Liver (tissue), 8 donors: ENCODE measurements at regions not wholly inside any gene's neighbourhood (a gene's known extent, or its start where the extent isn't known, plus 50 kb on each side); places are given as distances from the start of the nearest gene placed in this dataset.

Experiments used
- DNase-seq: peaks from one replicate; pipeline ENCODE4 v3.0.0-alpha.2; 2017; ENCODE audit warnings: low spot score
- H3K27ac ChIP-seq, 2 donors: one replicate each; pipeline ENCODE4 v1.7.0; 2013; ENCODE audit warnings: inconsistent platforms in 2 of 2, low read length in 2 of 2, control low read depth in 1 of 2, low read depth in 1 of 2, mild to moderate bottlenecking in 1 of 2
- H3K27me3 ChIP-seq, 4 donors: one replicate each; pipeline versions ENCODE4 v1.6.1 to v1.7.0; 2013; ENCODE audit warnings: low read length in 3 of 4, inconsistent platforms in 1 of 4, mild to moderate bottlenecking in 1 of 4, moderate library complexity in 1 of 4; ENCODE audit not compliant: control insufficient read depth in 4 of 4, insufficient read depth in 4 of 4
- H3K36me3 ChIP-seq, 4 donors: one replicate each; pipeline versions ENCODE4 v1.6.1 to v1.7.0; 2013; ENCODE audit warnings: low read length in 3 of 4, mild to moderate bottlenecking in 3 of 4, low read depth in 1 of 4, moderate library complexity in 1 of 4; ENCODE audit not compliant: control insufficient read depth in 4 of 4, insufficient read depth in 3 of 4
- H3K4me1 ChIP-seq, 4 donors: one replicate each; pipeline versions ENCODE4 v1.6.1 to v1.7.0; 2013; ENCODE audit warnings: low read length in 3 of 4, mild to moderate bottlenecking in 3 of 4, moderate library complexity in 1 of 4; ENCODE audit not compliant: control insufficient read depth in 4 of 4, insufficient read depth in 4 of 4
- H3K4me3 ChIP-seq, 3 donors: one replicate each; pipeline versions ENCODE4 v1.6.1 to v1.7.0; 2013; ENCODE audit warnings: low read length in 3 of 3, control low read depth in 1 of 3, low read depth in 1 of 3, mild to moderate bottlenecking in 1 of 3
- H3K9ac ChIP-seq, 2 donors: one replicate each; pipeline ENCODE4 v1.7.0; 2013; ENCODE audit warnings: low read length in 2 of 2, mild to moderate bottlenecking in 2 of 2, moderate library complexity in 2 of 2, control low read depth in 1 of 2, low read depth in 1 of 2
- H3K9me3 ChIP-seq, 4 donors: one replicate each; pipeline versions ENCODE4 v1.6.1 to v1.7.0; 2013; ENCODE audit warnings: low read length in 3 of 4; ENCODE audit not compliant: control insufficient read depth in 4 of 4
- CTCF ChIP-seq: fragments of 150-350 bp; IDR thresholded peaks from 2 replicates; pipeline ENCODE4 v1.5.1; 2017; ENCODE audit warnings: improper control_type of control experiment, low read depth, low read length; ENCODE audit not compliant: missing input control
- EGR1 ChIP-seq, 2 donors: IDR thresholded peaks; 2 replicates each; pipeline ENCODE4 v1.6.1; 2016 to 2018; ENCODE audit warnings: antibody characterized with exemption in 2 of 2, low read depth in 2 of 2
- FOXA1 ChIP-seq: IDR thresholded peaks from 2 replicates; pipeline ENCODE4 v1.6.1; 2016; ENCODE audit warnings: antibody characterized with exemption
- FOXA2 ChIP-seq: IDR thresholded peaks from 2 replicates; pipeline ENCODE4 v1.6.1; 2016; ENCODE audit warnings: antibody characterized with exemption
- GABPA ChIP-seq, 2 donors: IDR thresholded peaks in 1 of 2; conservative IDR thresholded peaks in 1 of 2; 2 replicates each; pipeline ENCODE4 v1.6.1; 2016; ENCODE audit warnings: antibody characterized with exemption in 2 of 2, mild to moderate bottlenecking in 1 of 2, moderate library complexity in 1 of 2
- HNF4A ChIP-seq, 2 donors: conservative IDR thresholded peaks; 2 replicates each; pipeline ENCODE4 v1.6.1; 2016; ENCODE audit warnings: antibody characterized with exemption in 2 of 2, mild to moderate bottlenecking in 2 of 2
- HNF4G ChIP-seq: IDR thresholded peaks from 2 replicates; pipeline ENCODE4 v1.6.1; 2016; ENCODE audit warnings: antibody characterized with exemption
- JUND ChIP-seq, 2 donors: IDR thresholded peaks; 2 replicates each; pipeline ENCODE4 v1.6.1; 2016; ENCODE audit warnings: antibody characterized with exemption in 2 of 2
- MAX ChIP-seq: IDR thresholded peaks from 2 replicates; pipeline ENCODE4 v1.6.1; 2016; ENCODE audit warnings: antibody characterized with exemption
- NR2F2 ChIP-seq: IDR thresholded peaks from 2 replicates; pipeline ENCODE4 v1.6.1; 2016; ENCODE audit warnings: antibody characterized with exemption
- RAD21 ChIP-seq, 2 donors: IDR thresholded peaks; 2 replicates each; pipeline ENCODE4 v1.6.1; 2016; ENCODE audit warnings: antibody characterized with exemption in 2 of 2, mild to moderate bottlenecking in 2 of 2
- REST ChIP-seq: IDR thresholded peaks from 2 replicates; pipeline ENCODE4 v1.6.1; 2016; ENCODE audit warnings: antibody characterized with exemption, mild to moderate bottlenecking
- RXRA ChIP-seq, 2 donors: IDR thresholded peaks; 2 replicates each; pipeline ENCODE4 v1.6.1; 2017 to 2018; ENCODE audit warnings: antibody characterized with exemption in 2 of 2, mild to moderate bottlenecking in 1 of 2
- SP1 ChIP-seq: IDR thresholded peaks from 2 replicates; pipeline ENCODE4 v1.6.1; 2018; ENCODE audit warnings: antibody characterized with exemption, mild to moderate bottlenecking
- TAF1 ChIP-seq: conservative IDR thresholded peaks from 2 replicates; pipeline ENCODE4 v1.6.1; 2016; ENCODE audit warnings: antibody characterized with exemption, mild to moderate bottlenecking
- YY1 ChIP-seq: IDR thresholded peaks from 2 replicates; pipeline ENCODE4 v1.6.1; 2016; ENCODE audit warnings: antibody characterized with exemption, mild to moderate bottlenecking
- ZBTB33 ChIP-seq: IDR thresholded peaks from 2 replicates; pipeline ENCODE4 v1.6.1; 2016; ENCODE audit warnings: antibody characterized with exemption
- WGBS: extraction: QIAGEN DNeasy Blood & Tissue Kit; methylation state at CpG from one replicate; pipeline ENCODE4 v1.1.7; 2013; 5-methylcytosine and 5-hydroxymethylcytosine counted together
- donor health status: healthy.
- donor health status: healthy.
- donor health status: healthy.
- donor health status: healthy.
- donor health status: healthy.

- no peak overlapping the region for H3K27ac ChIP-seq
- no peak overlapping the region for H3K4me3 ChIP-seq
- H3K9ac ChIP-seq: no peak overlapping the region
- DNase-seq: no peak
- H3K9me3 ChIP-seq: no peaks in the 10 kb centered on the region
- H3K36me3 ChIP-seq: no peaks in the 10 kb centered on the region
- H3K27me3 ChIP-seq: no peaks in the 10 kb centered on the region
- H3K4me1 ChIP-seq: no peaks in the 10 kb centered on the region
- no peak for TF ChIP-seq TAF1
- TF ChIP-seq SP1: no peak
- TF ChIP-seq CTCF: no peak
- TF ChIP-seq HNF4A (conservative IDR thresholded peaks at IDR 0.05): no peak
- no peak for TF ChIP-seq EGR1 (IDR thresholded peaks at IDR 0.05; ENCODE audit: low read depth in 2 of 2)
- no peak for TF ChIP-seq FOXA2
- no peak for TF ChIP-seq MAX
- TF ChIP-seq GABPA (IDR thresholded peaks at IDR 0.05 in 1 of 2, conservative IDR thresholded peaks at IDR 0.05 in 1 of 2): no peak
- no peak for TF ChIP-seq NR2F2
- no peak for TF ChIP-seq FOXA1
- TF ChIP-seq REST: no peak
- no peak for TF ChIP-seq HNF4G
- TF ChIP-seq RAD21 (IDR thresholded peaks at IDR 0.05): no peak
- no peak for TF ChIP-seq RXRA (IDR thresholded peaks at IDR 0.05)
- TF ChIP-seq JUND (IDR thresholded peaks at IDR 0.05): no peak
These were observed 371.6 kb downstream of the PIK3R1 start for GRCh38 chr5:68587171-68587570.

- Histone ChIP-seq H3K36me3 (peaks cover 0 to 2% (median 0%) of the 10 kb centered on the region in 4 donors), H3K9ac (no peak overlapping the region), H3K27me3 (no peaks in the 10 kb centered on the region), H3K4me1 (peaks cover 2 to 9% (median 3%) of the 10 kb centered on the region in 4 donors), H3K9me3 (no peaks in the 10 kb centered on the region), H3K27ac (no peak overlapping the region), H3K4me3 (no peak overlapping the region)
- DNase-seq: no peak
- WGBS: 82% methylated on average over 4 of the region's 4 CpGs
- no peak for TF ChIP-seq HNF4A (conservative IDR thresholded peaks at IDR 0.05)
- TF ChIP-seq ZBTB33: no peak
- no peak for TF ChIP-seq SP1
- no peak for TF ChIP-seq GABPA (IDR thresholded peaks at IDR 0.05 in 1 of 2, conservative IDR thresholded peaks at IDR 0.05 in 1 of 2)
- no peak for TF ChIP-seq JUND (IDR thresholded peaks at IDR 0.05)
- no peak for TF ChIP-seq FOXA2
- TF ChIP-seq MAX: no peak
- no peak for TF ChIP-seq HNF4G
- no peak for TF ChIP-seq RAD21 (IDR thresholded peaks at IDR 0.05)
- no peak for TF ChIP-seq RXRA (IDR thresholded peaks at IDR 0.05)
- no peak for TF ChIP-seq NR2F2
- TF ChIP-seq REST: no peak
- no peak for TF ChIP-seq EGR1 (IDR thresholded peaks at IDR 0.05; ENCODE audit: low read depth in 2 of 2)
- no peak for TF ChIP-seq TAF1
- no peak for TF ChIP-seq YY1
- no peak for TF ChIP-seq CTCF
- no peak for TF ChIP-seq FOXA1
These were observed 376.3 kb downstream of the PIK3R1 start for GRCh38 chr5:68591850-68592249.
